NB4 (cell line): ENCODE measurements at regions not wholly inside any gene's neighbourhood (a gene's known extent, or its start where the extent isn't known, plus 50 kb on each side); places are given as distances from the start of the nearest gene placed in this dataset.

Experiments used
- CTCF ChIP-seq: IDR thresholded peaks from one replicate; pipeline ENCODE4 v1.5.1; 2012; ENCODE audit warnings: low read depth, low read length
- MAX ChIP-seq: IDR thresholded peaks from 2 replicates; pipeline ENCODE4 v1.6.1; 2011; ENCODE audit warnings: low read depth, low read length
- POLR2A ChIP-seq: IDR thresholded peaks from 2 replicates; pipeline ENCODE4 v1.6.1; 2011; ENCODE audit warnings: mild to moderate bottlenecking; ENCODE audit not compliant: insufficient read length; ENCODE audit errors: extremely low read depth

- TF ChIP-seq POLR2A (no peak), CTCF (no peak), MAX (no peak)
Measured at GRCh38 chr12:83323866-83324265, 637.2 kb downstream of the TMTC2 start.
